HEK293T (cell line): ENCODE measurements at regions not wholly inside any gene's neighbourhood (a gene's known extent, or its start where the extent isn't known, plus 50 kb on each side); places are given as distances from the start of the nearest gene placed in this dataset.

Source experiments
- CTCF ChIA-PET: fragments of 350-600 bp; formaldehyde crosslinking; extraction: SDS; loops from one replicate; lab custom pipeline; 2021; ENCODE audit warnings: antibody characterized with exemption, inconsistent platforms; lab: Yijun Ruan, JAX
- POLR2A ChIA-PET: fragments of 350-600 bp; formaldehyde crosslinking; extraction: SDS; loops from one replicate; lab custom pipeline; 2020; ENCODE audit warnings: antibody characterized with exemption, inconsistent platforms; lab: Yijun Ruan, JAX
- DNase-seq: peaks from one replicate; pipeline ENCODE4 v3.0.0; 2012; ENCODE audit warnings: mixed read lengths; ENCODE audit errors: extremely low spot score
- ARNT ChIP-seq: fragments of 450-650 bp; IDR thresholded peaks from 2 replicates; pipeline ENCODE4 v1.6.1; 2017; ENCODE audit warnings: mild to moderate bottlenecking
- BHLHE40 ChIP-seq: fragments of 450-650 bp; IDR thresholded peaks from 2 replicates; pipeline ENCODE4 v1.6.1; 2016; ENCODE audit warnings: mild to moderate bottlenecking, moderate library complexity, borderline replicate concordance
- CTBP1 ChIP-seq: fragments of 450-650 bp; IDR thresholded peaks from 2 replicates; pipeline ENCODE4 v1.6.1; 2016; ENCODE audit warnings: borderline replicate concordance
- ELF4 ChIP-seq: fragments of 450-650 bp; IDR thresholded peaks from 2 replicates; pipeline ENCODE4 v1.6.1; 2017; ENCODE audit warnings: antibody characterized with exemption
- FOXA1 ChIP-seq: fragments of 450-650 bp; IDR thresholded peaks from 2 replicates; pipeline ENCODE4 v1.6.1; 2016; ENCODE audit warnings: mild to moderate bottlenecking
- FOXK2 ChIP-seq: fragments of 450-650 bp; IDR thresholded peaks from 2 replicates; pipeline ENCODE4 v1.6.1; 2016; ENCODE audit warnings: mild to moderate bottlenecking
- FOXM1 ChIP-seq: fragments of 450-650 bp; IDR thresholded peaks from 2 replicates; pipeline ENCODE4 v1.6.1; 2017; ENCODE audit warnings: mild to moderate bottlenecking, borderline replicate concordance
- HDGF ChIP-seq: fragments of 450-650 bp; IDR thresholded peaks from 2 replicates; pipeline ENCODE4 v1.6.1; 2017; ENCODE audit warnings: antibody characterized with exemption, borderline replicate concordance
- L3MBTL2 ChIP-seq: fragments of 450-650 bp; conservative IDR thresholded peaks from 2 replicates; pipeline ENCODE4 v1.6.1; 2016; ENCODE audit warnings: mild to moderate bottlenecking
- LEF1 ChIP-seq: fragments of 450-650 bp; IDR thresholded peaks from 2 replicates; pipeline ENCODE4 v1.6.1; 2017; ENCODE audit warnings: mild to moderate bottlenecking, borderline replicate concordance
- NFRKB ChIP-seq: fragments of 450-650 bp; IDR thresholded peaks from 2 replicates; pipeline ENCODE4 v1.6.1; 2016; ENCODE audit warnings: mild to moderate bottlenecking, moderate library complexity
- SP1 ChIP-seq: fragments of 450-650 bp; IDR thresholded peaks from 2 replicates; pipeline ENCODE4 v1.6.1; 2017
- SUZ12 ChIP-seq: fragments of 450-650 bp; IDR thresholded peaks from 2 replicates; pipeline ENCODE4 v1.6.1; 2016; ENCODE audit warnings: mild to moderate bottlenecking
- TARDBP ChIP-seq: fragments of 450-650 bp; IDR thresholded peaks from 2 replicates; pipeline ENCODE4 v1.6.1; 2016
- ZNF384 ChIP-seq: fragments of 450-650 bp; IDR thresholded peaks from 2 replicates; pipeline ENCODE4 v1.6.1; 2016
- TF ChIP-seq, protein P1 (sequence below): fragments of 450-650 bp; IDR thresholded peaks from 2 replicates; pipeline ENCODE4 v1.6.1; 2016

DNA sequence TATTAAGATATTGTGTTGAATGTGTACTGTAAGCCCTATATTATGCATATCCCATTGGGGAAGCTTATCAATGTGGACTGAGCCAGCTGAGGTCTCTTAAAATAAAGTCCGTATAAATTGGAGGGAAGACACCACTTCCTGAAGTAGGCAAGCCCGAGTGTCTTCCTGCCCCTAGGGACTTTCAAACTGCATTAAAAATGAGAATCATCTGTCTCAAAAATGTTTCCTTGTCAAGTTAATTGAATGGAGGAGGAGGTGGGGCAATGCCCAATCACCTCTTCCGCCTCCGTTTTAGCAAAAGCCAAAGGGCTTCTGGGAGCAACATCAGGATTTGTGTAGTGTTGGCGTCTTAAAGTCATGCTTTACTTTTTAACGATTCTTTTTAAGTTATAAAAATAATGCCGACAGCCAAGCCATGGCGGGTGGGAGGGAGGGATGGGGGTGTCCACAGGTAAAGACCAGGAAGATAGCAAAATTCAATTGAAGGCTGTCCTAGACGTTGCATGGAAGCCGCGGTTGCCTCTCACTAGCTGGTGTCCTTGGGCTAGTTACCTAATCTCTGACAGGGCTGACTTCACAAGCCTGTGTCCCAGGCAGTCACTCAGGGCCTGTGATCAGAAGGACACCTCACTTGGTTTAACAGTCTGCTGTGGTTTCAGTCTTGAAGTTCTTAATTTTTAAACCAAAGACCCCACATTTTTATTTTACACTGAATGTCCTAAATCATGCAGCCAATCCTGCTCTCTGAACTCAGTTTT, 524.9 kb upstream of the PROK2 start:
- ChIA-PET CTCF (no interaction called here), POLR2A (no interaction called here)
- TF ChIP-seq NFRKB (no peak), SP1 (no peak), L3MBTL2 (no peak), TARDBP (no peak), CTBP1 (no peak)
- DNase-seq: no peak

DNA sequence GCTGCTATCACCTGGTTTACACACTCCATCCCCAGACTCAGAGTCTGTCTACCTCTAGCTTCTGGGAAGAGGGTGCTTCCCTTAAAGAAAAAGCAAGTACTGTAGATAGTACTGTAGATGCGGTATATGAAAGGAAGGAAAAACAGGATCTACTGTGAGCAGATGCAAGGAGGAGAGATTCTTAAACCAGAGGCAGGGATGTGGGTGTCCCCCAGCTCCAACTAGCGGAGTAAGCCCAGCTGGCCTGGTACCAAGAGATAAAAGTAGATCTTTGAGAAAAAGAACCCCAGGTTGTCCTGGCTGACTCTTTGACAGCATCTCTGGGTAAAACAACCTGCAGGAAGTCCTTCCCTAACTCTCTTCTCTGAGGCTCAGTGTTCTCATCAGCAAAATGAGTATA, 523.7 kb upstream of the PROK2 start:
- ChIA-PET POLR2A (no interaction called here), CTCF (no interaction called here)
- TF ChIP-seq ZNF384 (no peak), CTBP1 (no peak), NFRKB (no peak), SUZ12 (no peak), FOXM1 (no peak), L3MBTL2 (no peak), FOXK2 (no peak), TARDBP (no peak), ARNT (no peak), LEF1 (no peak)
- no peak for DNase-seq

DNA sequence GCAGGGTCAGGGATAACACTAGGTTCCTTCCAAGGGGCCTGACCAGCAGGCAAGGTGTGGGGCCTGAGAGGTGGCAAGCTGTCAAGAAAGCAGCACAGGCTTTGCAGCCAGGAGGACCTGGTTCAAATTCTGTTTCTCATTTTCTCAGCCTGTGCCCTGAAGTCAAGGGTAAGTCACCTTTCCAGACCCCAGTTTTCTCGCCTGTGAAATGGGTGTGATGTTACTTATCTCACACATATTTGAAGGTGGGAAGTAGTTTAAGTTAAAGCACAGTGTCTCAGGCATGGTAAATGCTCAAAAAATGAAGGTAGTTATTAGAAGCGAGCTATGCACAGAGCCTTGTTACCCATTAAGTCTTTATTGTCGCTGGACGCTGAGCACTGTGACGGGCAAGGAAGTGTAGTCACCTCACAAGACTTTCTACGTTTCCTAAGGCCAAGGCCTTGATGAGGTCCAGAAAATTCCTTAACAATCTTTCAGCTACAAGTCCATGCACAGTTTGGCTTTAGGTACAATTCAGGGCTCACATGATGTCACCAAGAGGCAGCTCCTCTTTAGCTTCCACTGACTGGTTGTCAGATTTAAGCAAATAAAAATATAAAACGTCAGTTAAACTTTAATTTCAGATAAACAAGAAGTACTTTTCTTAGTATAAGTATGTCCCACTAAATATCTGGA, 522.6 kb upstream of the PROK2 start:
- CTCF ChIA-PET: interaction anchor here (1.1 kb wide), 2 partner anchors 23 to 1758 kb away, joined by 3 read pairs; no protein-coding TSS in a partner anchor
- no peak for DNase-seq
- POLR2A ChIA-PET: interaction anchor here (0.8 kb wide), 1 partner anchor 215 kb away, joined by 3 read pairs; no protein-coding TSS in a partner anchor
- no peak for TF ChIP-seq HDGF

DNA sequence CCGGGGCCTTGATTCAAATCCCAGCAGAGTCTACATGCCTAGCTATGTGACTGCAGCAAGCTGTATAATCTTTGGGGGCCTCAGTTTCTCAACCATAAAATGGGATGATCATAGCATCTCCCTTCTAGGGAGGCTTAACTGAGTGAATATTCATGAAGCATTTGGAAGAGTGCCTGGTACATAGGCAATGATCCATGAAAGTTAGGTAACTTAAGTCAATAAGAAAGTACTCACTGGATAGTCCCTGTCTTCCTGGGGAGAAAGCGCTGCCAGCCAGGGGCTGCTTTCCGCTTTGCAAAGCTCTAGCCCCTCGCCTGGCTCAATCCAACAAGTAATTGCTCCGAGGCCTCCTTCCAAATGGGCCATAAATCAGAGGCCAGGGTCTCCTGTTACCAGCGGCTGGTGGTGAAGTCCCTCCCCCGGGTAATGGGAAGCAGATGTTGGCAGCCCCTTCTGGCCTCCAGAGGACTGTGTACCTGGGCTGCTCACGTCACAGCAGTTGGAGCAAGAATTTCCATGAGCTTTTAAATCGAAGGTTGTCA, 521.9 kb upstream of the PROK2 start:
- ChIA-PET CTCF (interaction anchor here (0.6 to 1.1 kb wide), 3 partner anchors 22 to 1757 kb away, joined by 3 read pairs; no protein-coding TSS in a partner anchor), POLR2A (interaction anchor here (0.8 kb wide), 1 partner anchor 214 kb away, joined by 3 read pairs; no protein-coding TSS in a partner anchor)
- no peak for TF ChIP-seq BHLHE40
- TF ChIP-seq, protein P1, sequence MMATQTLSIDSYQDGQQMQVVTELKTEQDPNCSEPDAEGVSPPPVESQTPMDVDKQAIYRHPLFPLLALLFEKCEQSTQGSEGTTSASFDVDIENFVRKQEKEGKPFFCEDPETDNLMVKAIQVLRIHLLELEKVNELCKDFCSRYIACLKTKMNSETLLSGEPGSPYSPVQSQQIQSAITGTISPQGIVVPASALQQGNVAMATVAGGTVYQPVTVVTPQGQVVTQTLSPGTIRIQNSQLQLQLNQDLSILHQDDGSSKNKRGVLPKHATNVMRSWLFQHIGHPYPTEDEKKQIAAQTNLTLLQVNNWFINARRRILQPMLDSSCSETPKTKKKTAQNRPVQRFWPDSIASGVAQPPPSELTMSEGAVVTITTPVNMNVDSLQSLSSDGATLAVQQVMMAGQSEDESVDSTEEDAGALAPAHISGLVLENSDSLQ: peak; percentile 95
- no peak for TF ChIP-seq FOXA1
- no peak for TF ChIP-seq ZNF384
- TF ChIP-seq SUZ12: no peak
- peak; percentile 41; the same call in 1 of the 2 replicates for TF ChIP-seq CTBP1
- peak; percentile 69 for DNase-seq

DNA sequence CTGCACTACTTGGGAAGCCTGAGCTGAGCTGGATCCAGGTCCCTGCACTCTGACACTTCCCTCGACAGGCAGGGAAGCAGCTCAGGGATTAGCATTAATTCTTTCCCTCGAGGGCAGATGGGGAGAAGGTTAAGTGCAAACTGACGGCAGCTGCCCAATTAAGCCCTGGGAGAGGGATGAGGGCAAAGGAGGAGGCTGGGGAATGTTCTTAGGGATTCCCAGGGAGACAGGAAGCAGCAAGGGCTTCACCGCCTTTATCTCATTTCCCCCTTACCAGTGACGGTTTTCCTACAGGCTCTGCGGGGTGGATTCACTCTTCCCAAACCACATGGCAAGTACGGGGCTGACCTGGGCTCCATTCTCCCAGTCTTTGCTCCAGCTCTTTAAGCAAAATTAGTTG, 519.0 kb upstream of the PROK2 start:
- ChIA-PET POLR2A (interaction anchor here (0.6 kb wide), 1 partner anchor 326 kb away, joined by 3 read pairs; no protein-coding TSS in a partner anchor), CTCF (interaction anchor here (0.6 kb wide), 1 partner anchor 14 kb away, joined by 4 read pairs; no protein-coding TSS in a partner anchor)
- no peak for DNase-seq
- TF ChIP-seq FOXK2 (no peak), TARDBP (no peak), LEF1 (no peak), ARNT (no peak), SUZ12 (no peak), L3MBTL2 (no peak), ELF4 (no peak), FOXM1 (no peak), HDGF (no peak), ZNF384 (no peak), SP1 (no peak), NFRKB (no peak), BHLHE40 (no peak), FOXA1 (no peak), CTBP1 (no peak)
- TF ChIP-seq, protein P1: no peak

DNA sequence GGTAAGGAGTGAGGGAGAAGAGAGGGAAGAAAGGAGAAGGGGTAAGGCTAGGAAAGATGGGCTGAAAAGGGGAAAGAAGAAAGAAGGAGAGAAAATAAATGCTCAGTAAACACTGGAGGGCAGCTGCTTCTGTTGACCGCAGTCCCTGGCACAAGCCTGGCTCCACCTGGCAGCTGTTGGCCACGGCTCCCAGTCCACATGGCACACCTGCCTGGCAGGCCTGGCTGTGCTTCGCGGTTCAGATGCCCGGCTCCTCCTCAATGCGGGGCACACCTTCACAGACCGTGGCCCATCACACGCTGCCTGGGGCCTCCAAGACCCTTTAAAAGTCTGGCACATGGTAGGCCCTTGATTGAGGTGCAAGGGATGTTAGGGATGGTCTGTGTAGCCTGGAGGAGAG, 516.8 kb upstream of the PROK2 start:
- TF ChIP-seq SUZ12 (no peak), TARDBP (no peak), FOXA1 (no peak), CTBP1 (no peak), ELF4 (no peak), FOXK2 (no peak), SP1 (no peak), BHLHE40 (no peak), ARNT (no peak), ZNF384 (no peak), HDGF (no peak)
- TF ChIP-seq, protein P1: no peak
- ChIA-PET POLR2A (no interaction called here), CTCF (no interaction called here)
- DNase-seq: no peak
